Astrocyte (in vitro differentiated cells and primary cell): ENCODE measurements at regions not wholly inside any gene's neighbourhood (a gene's known extent, or its start where the extent isn't known, plus 50 kb on each side); places are given as distances from the start of the nearest gene placed in this dataset.
"Not testable (repeated sequence)": the region's sequence is repeated elsewhere in the genome, so short reads cannot be mapped to it uniquely, and the experiment has no call there.

ENCODE experiments used
- DNase-seq: peaks from one replicate; pipeline ENCODE4 v3.0.0-alpha.2; 2010; ENCODE audit warnings: low read depth
- FAIRE-seq: peaks from 2 replicates; lab custom pipeline; 2011; peaks lifted over from hg19 to GRCh38; lab: Jason Lieb, UNC
- H2AFZ ChIP-seq: 2 replicates; pipeline ENCODE4 v1.6.0; 2012; ENCODE audit warnings: low read depth, low read length, inconsistent platforms
- H3K27ac ChIP-seq: 2 replicates; pipeline ENCODE4 v1.5.1; 2011; ENCODE audit warnings: low read depth, low read length, inconsistent platforms
- H3K27me3 ChIP-seq: 2 replicates; pipeline ENCODE4 v1.6.0; 2011; ENCODE audit warnings: low read length, inconsistent platforms; ENCODE audit not compliant: insufficient read depth
- H3K36me3 ChIP-seq: 2 replicates; pipeline ENCODE4 v1.5.1; 2011; ENCODE audit warnings: low read length, inconsistent platforms; ENCODE audit not compliant: insufficient read depth
- H3K4me1 ChIP-seq: 2 replicates; pipeline ENCODE4 v1.5.1; 2011; ENCODE audit warnings: low read length, inconsistent platforms; ENCODE audit not compliant: insufficient read depth
- H3K4me2 ChIP-seq: 2 replicates; pipeline ENCODE4 v1.6.0; 2012; ENCODE audit warnings: low read length, inconsistent platforms
- H3K4me3 ChIP-seq: 2 replicates; pipeline ENCODE4 v1.5.1; 2011; ENCODE audit warnings: low read depth, mild to moderate bottlenecking, low read length, inconsistent platforms; ENCODE audit not compliant: insufficient read depth
- H3K79me2 ChIP-seq: 2 replicates; pipeline ENCODE4 v1.6.0; 2012; ENCODE audit warnings: mild to moderate bottlenecking, low read length, inconsistent platforms; ENCODE audit not compliant: insufficient read depth
- H3K9ac ChIP-seq: 2 replicates; pipeline ENCODE4 v1.6.0; 2012; ENCODE audit warnings: mild to moderate bottlenecking, low read length, inconsistent platforms
- H3K9me3 ChIP-seq: 2 replicates; pipeline ENCODE4 v1.5.1; 2012; ENCODE audit warnings: low read depth, mild to moderate bottlenecking, low read length, inconsistent platforms; ENCODE audit not compliant: insufficient read depth
- H4K20me1 ChIP-seq: 2 replicates; pipeline ENCODE4 v1.6.0; 2012; ENCODE audit warnings: low read length, inconsistent platforms; ENCODE audit not compliant: insufficient read depth
- H3K27ac Mint-ChIP-seq: one replicate; pipeline ENCODE4 v1.8.0; 2021; ENCODE audit warnings: mild to moderate bottlenecking, mixed read lengths; ENCODE audit not compliant: unreplicated experiment
- H3K27me3 Mint-ChIP-seq: one replicate; pipeline ENCODE4 v1.8.0; 2021; ENCODE audit warnings: low read depth, mixed read lengths; ENCODE audit not compliant: unreplicated experiment
- H3K36me3 Mint-ChIP-seq: one replicate; pipeline ENCODE4 v1.8.0; 2021; ENCODE audit warnings: low read depth, mixed read lengths; ENCODE audit not compliant: unreplicated experiment
- H3K4me1 Mint-ChIP-seq: one replicate; pipeline ENCODE4 v1.8.0; 2021; ENCODE audit warnings: low read depth, mixed read lengths; ENCODE audit not compliant: unreplicated experiment
- H3K4me3 Mint-ChIP-seq: one replicate; pipeline ENCODE4 v1.8.0; 2021; ENCODE audit warnings: mild to moderate bottlenecking, moderate library complexity, mixed read lengths; ENCODE audit not compliant: unreplicated experiment
- H3K9me3 Mint-ChIP-seq: one replicate; pipeline ENCODE4 v1.8.0; 2021; ENCODE audit warnings: mild to moderate bottlenecking, mixed read lengths; ENCODE audit not compliant: unreplicated experiment
- CTCF ChIP-seq: IDR thresholded peaks from 2 replicates; pipeline ENCODE4 v1.5.1; 2011; ENCODE audit warnings: low read depth, mild to moderate bottlenecking, inconsistent platforms, low read length, moderate library complexity; ENCODE audit not compliant: insufficient read depth
- EZH2 ChIP-seq: IDR thresholded peaks from 2 replicates; pipeline ENCODE4 v1.6.1; 2012; ENCODE audit warnings: mild to moderate bottlenecking, low read length, inconsistent platforms; ENCODE audit not compliant: insufficient read depth

GRCh38 chr5:174505621-174506020 is 218.8 kb upstream of the MSX2 start:
- Mint-ChIP-seq H3K4me1 (no peaks in the 10 kb centered on the region), H3K36me3 (no peaks in the 10 kb centered on the region), H3K4me3 (no peak overlapping the region), H3K9me3 (peaks cover 8% of the 10 kb centered on the region), H3K27me3 (peaks cover 30% of the 10 kb centered on the region), H3K27ac (no peak overlapping the region)
- FAIRE-seq (no peak), DNase-seq (peak; percentile 41)
- Histone ChIP-seq H2AFZ (no peak overlapping the region), H3K79me2 (no peaks in the 10 kb centered on the region), H3K4me1 (peaks cover 21% of the 10 kb centered on the region), H4K20me1 (no peaks in the 10 kb centered on the region), H3K4me2 (no peak overlapping the region), H3K9ac (no peak overlapping the region), H3K4me3 (no peak overlapping the region), H3K9me3 (no peaks in the 10 kb centered on the region), H3K27me3 (no peaks in the 10 kb centered on the region), H3K36me3 (no peaks in the 10 kb centered on the region), H3K27ac (no peak overlapping the region)
- TF ChIP-seq EZH2 (no peak), CTCF (no peak)

GRCh38 chr5:174510782-174511453 is 213.5 kb upstream of the MSX2 start:
- H3K36me3 ChIP-seq, H3K27me3 ChIP-seq, H3K36me3 Mint-ChIP-seq, H3K4me3 Mint-ChIP-seq, H3K79me2 ChIP-seq, H3K9me3 ChIP-seq, H4K20me1 ChIP-seq, H3K27ac ChIP-seq, H3K9me3 Mint-ChIP-seq, H2AFZ ChIP-seq, H3K27ac Mint-ChIP-seq, DNase-seq, H3K4me2 ChIP-seq, H3K4me1 ChIP-seq, H3K9ac ChIP-seq, FAIRE-seq, H3K4me1 Mint-ChIP-seq, H3K4me3 ChIP-seq: not testable (repeated sequence)
- H3K27me3 Mint-ChIP-seq = peaks cover 20% of the 10 kb centered on the region

- Histone ChIP-seq H3K4me2 (no peak overlapping the region), H3K9me3 (no peaks in the 10 kb centered on the region), H3K4me3 (no peak overlapping the region), H4K20me1 (no peaks in the 10 kb centered on the region), H3K27me3 (no peaks in the 10 kb centered on the region), H3K27ac (no peak overlapping the region), H3K9ac (no peak overlapping the region), H3K36me3 (no peaks in the 10 kb centered on the region), H2AFZ (no peak overlapping the region), H3K4me1 (no peaks in the 10 kb centered on the region), H3K79me2 (no peaks in the 10 kb centered on the region)
- Mint-ChIP-seq H3K27ac (no peak overlapping the region), H3K36me3 (no peaks in the 10 kb centered on the region), H3K9me3 (peaks cover 4% of the 10 kb centered on the region), H3K27me3 (peaks cover 17% of the 10 kb centered on the region), H3K4me3 (no peak overlapping the region), H3K4me1 (peaks cover 2% of the 10 kb centered on the region)
- peak; percentile 16 for DNase-seq
- no peak for FAIRE-seq
- no peak for TF ChIP-seq CTCF
- no peak for TF ChIP-seq EZH2
Measured at GRCh38 chr5:174511714-174512253, 212.6 kb upstream of the MSX2 start.
